Retinal pigment epithelial cell (primary cell): ENCODE measurements at regions not wholly inside any gene's neighbourhood (a gene's known extent, or its start where the extent isn't known, plus 50 kb on each side); places are given as distances from the start of the nearest gene placed in this dataset.

Source experiments
- DNase-seq: peaks from one replicate; pipeline ENCODE4 v3.0.0-alpha.2; 2010; ENCODE audit warnings: low read depth
- H3K4me3 ChIP-seq: 2 replicates; pipeline ENCODE4 v1.5.1; 2011; ENCODE audit warnings: mild to moderate bottlenecking, low read length, control low read depth, moderate library complexity
- CTCF ChIP-seq: conservative IDR thresholded peaks from 2 replicates; pipeline ENCODE4 v1.5.1; 2011; ENCODE audit warnings: low read depth, low read length, control low read depth, inconsistent platforms

GRCh38 chr22:49099089-49099488 is 728.6 kb downstream of the BRD1 start:
- H3K4me3 ChIP-seq = no peak overlapping the region
- no peak for TF ChIP-seq CTCF
- DNase-seq = no peak

- no peak for TF ChIP-seq CTCF
- DNase-seq = no peak
These were observed 729.7 kb downstream of the BRD1 start for GRCh38 chr22:49097966-49098365.

GRCh38 chr22:49097171-49097925 is 730.3 kb downstream of the BRD1 start:
- no peak overlapping the region for H3K4me3 ChIP-seq
- no peak for TF ChIP-seq CTCF
- no peak for DNase-seq

More at GRCh38 chr22:49097966-49098365, 729.7 kb downstream of the BRD1 start:
- no peak overlapping the region for H3K4me3 ChIP-seq

- no peak for DNase-seq
- no peak for TF ChIP-seq CTCF
- H3K4me3 ChIP-seq = no peak overlapping the region
These were observed 731.2 kb downstream of the BRD1 start for GRCh38 chr22:49096476-49096875.

- no peak for DNase-seq
- no peak for TF ChIP-seq CTCF
- H3K4me3 ChIP-seq = no peak overlapping the region
These were observed 732.3 kb downstream of the BRD1 start for GRCh38 chr22:49095366-49095765.

- no peak overlapping the region for H3K4me3 ChIP-seq
- no peak for TF ChIP-seq CTCF
- DNase-seq = no peak
These were observed 732.8 kb downstream of the BRD1 start for GRCh38 chr22:49094858-49095257.

- TF ChIP-seq CTCF = no peak
- no peak overlapping the region for H3K4me3 ChIP-seq
- no peak for DNase-seq
These were observed 733.5 kb downstream of the BRD1 start for GRCh38 chr22:49094151-49094550.
